Transverse colon (tissue), 4 donors: ENCODE measurements at regions not wholly inside any gene's neighbourhood (a gene's known extent, or its start where the extent isn't known, plus 50 kb on each side); places are given as distances from the start of the nearest gene placed in this dataset.

Experiments
- DNase-seq: peaks from one replicate; pipeline ENCODE4 v3.0.0-alpha.2; 2019
- H3K27ac ChIP-seq, 4 donors: fragments of 200-600 bp; sonication (generic); 2 replicates each; pipeline ENCODE4 v1.5.1; 2016 to 2018; ENCODE audit warnings: inconsistent platforms in 4 of 4
- H3K27me3 ChIP-seq: fragments of 200-600 bp; sonication (generic); 2 replicates; pipeline ENCODE4 v1.5.1; 2017; ENCODE audit warnings: inconsistent platforms
- H3K36me3 ChIP-seq, 4 donors: fragments of 200-600 bp; sonication (generic); 2 replicates each; pipeline ENCODE4 v1.5.1; 2017 to 2019; ENCODE audit warnings: inconsistent platforms in 4 of 4
- H3K4me1 ChIP-seq, 4 donors: fragments of 200-600 bp; sonication (generic); 2 replicates each; pipeline ENCODE4 v1.5.1; 2017 to 2020; ENCODE audit warnings: inconsistent platforms in 4 of 4
- H3K4me3 ChIP-seq, 4 donors: fragments of 200-600 bp; sonication (generic); 1 replicate in 1 of 4; 2 replicates in 3 of 4; pipeline versions ENCODE4 v1.5.1 to v1.6.1; 2017 to 2019; ENCODE audit warnings: inconsistent platforms in 4 of 4
- H3K9me3 ChIP-seq, 2 donors: fragments of 200-600 bp; sonication (generic); 2 replicates each; pipeline ENCODE4 v1.5.1; 2017 to 2019; ENCODE audit warnings: inconsistent platforms in 2 of 2
- EP300 ChIP-seq: sonication (generic); formaldehyde crosslinking; IDR thresholded peaks from one replicate; pipeline ENCODE4 v1.6.1; 2017; ENCODE audit warnings: antibody characterized with exemption, low read depth
- POLR2A ChIP-seq: fragments of 450-650 bp; IDR thresholded peaks from one replicate; pipeline ENCODE4 v1.6.1; 2016; ENCODE audit warnings: antibody characterized with exemption, mild to moderate bottlenecking, moderate library complexity
- POLR2AphosphoS5 ChIP-seq, 3 donors: sonication (generic); formaldehyde crosslinking; IDR thresholded peaks; one replicate each; pipeline ENCODE4 v1.6.1; 2016; ENCODE audit warnings: antibody characterized with exemption in 3 of 3
- WGBS, 2 donors: methylation state at CpG; one replicate each; pipeline ENCODE4 v1.1.5; 2018; ENCODE audit warnings: low coverage in 1 of 2; 5-methylcytosine and 5-hydroxymethylcytosine counted together
- in situ Hi-C, 4 donors: fragments of 200-750 bp; cut with MboI; loops; one replicate each; pipeline versions ENCODE4 v1.15.0 to v1.15.1; 2017; ENCODE audit warnings: low sequenced_read_pairs in 3 of 4, low pct_ligation_motif_present in 1 of 4, low pct_unique_long_range_greater_than_20kb in 1 of 4
- intact Hi-C: fragments of 100-400 bp; cut with DNase I; formaldehyde crosslinking; loops from one replicate; pipeline ENCODE4 v1.15.1; 2023; ENCODE audit warnings: low total_unique reads
- TF ChIP-seq, protein P1 (sequence below), 5 experiments: fragments of 200-600 bp in 3 of 5; fragments of 450-650 bp in 2 of 5; sonication (generic) in 3 of 5; IDR thresholded peaks; 1 replicate in 2 of 5; 2 replicates in 3 of 5; pipeline ENCODE4 v1.5.1; 2016 to 2017; ENCODE audit warnings: antibody characterized with exemption in 5 of 5, inconsistent platforms in 3 of 5, mild to moderate bottlenecking in 2 of 5, moderate library complexity in 1 of 5

DNA sequence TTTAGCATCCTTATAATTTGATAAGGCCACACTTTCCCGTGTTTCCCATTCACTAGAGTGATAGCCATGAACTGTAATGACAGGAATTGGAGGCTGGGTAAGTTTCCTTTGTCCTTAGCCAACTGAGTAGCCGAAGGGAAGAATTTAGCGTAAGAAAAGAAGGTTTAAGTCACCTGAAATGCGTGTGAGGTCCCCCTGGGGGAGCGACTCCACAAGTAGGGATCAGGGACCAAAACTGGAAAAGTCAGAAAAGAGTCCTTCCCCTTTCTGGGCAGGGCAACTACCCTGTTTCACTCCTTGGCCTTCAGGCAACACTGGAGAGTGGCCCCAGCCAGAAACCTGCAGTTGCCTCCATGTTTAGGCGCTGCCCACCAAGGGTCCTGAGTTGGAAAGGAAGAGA is 81.6 kb upstream of the MED14 start:
- no peak for DNase-seq

DNA sequence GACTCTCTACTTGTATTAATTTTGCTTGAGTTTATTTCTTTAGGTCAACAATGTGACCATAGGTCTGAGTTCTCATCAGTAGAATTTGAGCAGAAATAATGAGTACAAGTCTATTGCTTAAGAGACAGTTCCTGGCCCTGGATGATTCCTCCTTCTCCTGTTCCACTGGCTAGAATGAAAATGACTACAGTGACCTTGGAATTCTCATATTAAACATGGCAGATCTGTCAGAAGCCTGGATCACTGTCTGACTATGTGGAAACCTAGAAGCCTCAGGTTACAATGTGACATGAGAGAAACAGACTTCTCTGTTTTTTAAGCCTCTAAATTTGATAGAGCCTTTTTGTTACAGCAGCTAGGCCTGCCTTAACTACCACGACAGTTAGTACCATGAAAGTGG is 82.9 kb upstream of the MED14 start:
- Histone ChIP-seq H3K9me3 (no peaks in the 10 kb centered on the region), H3K27me3 (no peaks in the 10 kb centered on the region), H3K4me3 (no peak overlapping the region), H3K27ac (no peak overlapping the region), H3K4me1 (no peaks in the 10 kb centered on the region), H3K36me3 (no peaks in the 10 kb centered on the region)
- intact Hi-C loops: no loop called here
- no peak for DNase-seq
- TF ChIP-seq EP300 (no peak), POLR2A (no peak), POLR2AphosphoS5 (IDR thresholded peaks at IDR 0.05) (no peak)
- TF ChIP-seq, protein P1, sequence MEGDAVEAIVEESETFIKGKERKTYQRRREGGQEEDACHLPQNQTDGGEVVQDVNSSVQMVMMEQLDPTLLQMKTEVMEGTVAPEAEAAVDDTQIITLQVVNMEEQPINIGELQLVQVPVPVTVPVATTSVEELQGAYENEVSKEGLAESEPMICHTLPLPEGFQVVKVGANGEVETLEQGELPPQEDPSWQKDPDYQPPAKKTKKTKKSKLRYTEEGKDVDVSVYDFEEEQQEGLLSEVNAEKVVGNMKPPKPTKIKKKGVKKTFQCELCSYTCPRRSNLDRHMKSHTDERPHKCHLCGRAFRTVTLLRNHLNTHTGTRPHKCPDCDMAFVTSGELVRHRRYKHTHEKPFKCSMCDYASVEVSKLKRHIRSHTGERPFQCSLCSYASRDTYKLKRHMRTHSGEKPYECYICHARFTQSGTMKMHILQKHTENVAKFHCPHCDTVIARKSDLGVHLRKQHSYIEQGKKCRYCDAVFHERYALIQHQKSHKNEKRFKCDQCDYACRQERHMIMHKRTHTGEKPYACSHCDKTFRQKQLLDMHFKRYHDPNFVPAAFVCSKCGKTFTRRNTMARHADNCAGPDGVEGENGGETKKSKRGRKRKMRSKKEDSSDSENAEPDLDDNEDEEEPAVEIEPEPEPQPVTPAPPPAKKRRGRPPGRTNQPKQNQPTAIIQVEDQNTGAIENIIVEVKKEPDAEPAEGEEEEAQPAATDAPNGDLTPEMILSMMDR (IDR thresholded peaks at IDR 0.05): no peak
- 87% methylated on average over 1 of the region's 1 CpG; no CpG with 5 or more reads in 1 of the 2 donors for WGBS, 2 donors
- in situ Hi-C loops: no loop called here

More for the DNA sequence above, 81.6 kb upstream of the MED14 start:
- Histone ChIP-seq H3K4me1 (no peaks in the 10 kb centered on the region), H3K9me3 (no peaks in the 10 kb centered on the region), H3K36me3 (no peaks in the 10 kb centered on the region), H3K27me3 (no peaks in the 10 kb centered on the region), H3K27ac (no peak overlapping the region), H3K4me3 (no peak overlapping the region)
- WGBS, 2 donors: 74% methylated on average over 6 of the region's 6 CpGs; no CpG with 5 or more reads in 1 of the 2 donors
- intact Hi-C loops (no loop called here), in situ Hi-C loops (no loop called here)
- no peak for TF ChIP-seq EP300
- TF ChIP-seq POLR2AphosphoS5 (IDR thresholded peaks at IDR 0.05): no peak
- TF ChIP-seq, protein P1 (IDR thresholded peaks at IDR 0.05): no peak
- TF ChIP-seq POLR2A: no peak

DNA sequence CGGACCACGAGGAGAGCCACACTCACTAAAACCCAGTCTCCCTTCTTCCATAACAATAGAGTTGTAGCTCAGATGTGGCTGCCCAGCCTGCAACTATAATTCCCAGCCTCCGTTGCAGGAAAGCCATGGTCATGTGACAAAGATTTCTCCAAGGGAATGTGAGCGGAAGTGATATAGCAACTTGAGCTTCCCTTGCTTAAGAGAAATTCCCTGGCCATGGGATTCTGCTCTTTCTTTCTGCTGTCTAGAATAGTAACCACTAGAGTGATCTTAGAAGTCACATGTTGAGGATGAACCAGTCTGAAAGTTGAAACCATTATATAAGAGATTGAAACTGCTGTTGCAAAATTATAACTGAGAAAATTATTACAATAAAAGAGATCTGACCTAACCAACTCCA is 86.4 kb upstream of the MED14 start:
- 80% methylated on average over 4 of the region's 4 CpGs; no CpG with 5 or more reads in 1 of the 2 donors for WGBS, 2 donors
- no peak for DNase-seq
- no peak overlapping the region for H3K4me3 ChIP-seq
- H3K9me3 ChIP-seq: no peaks in the 10 kb centered on the region
- in situ Hi-C loops (no loop called here), intact Hi-C loops (no loop called here)
- H3K4me1 ChIP-seq: no peaks in the 10 kb centered on the region
- no peaks in the 10 kb centered on the region for H3K36me3 ChIP-seq
- no peak for TF ChIP-seq POLR2AphosphoS5 (IDR thresholded peaks at IDR 0.05)
- no peak for TF ChIP-seq EP300
- TF ChIP-seq, protein P1 (IDR thresholded peaks at IDR 0.05): no peak
- TF ChIP-seq POLR2A: no peak
- H3K27me3 ChIP-seq: no peaks in the 10 kb centered on the region
- no peak overlapping the region for H3K27ac ChIP-seq

DNA sequence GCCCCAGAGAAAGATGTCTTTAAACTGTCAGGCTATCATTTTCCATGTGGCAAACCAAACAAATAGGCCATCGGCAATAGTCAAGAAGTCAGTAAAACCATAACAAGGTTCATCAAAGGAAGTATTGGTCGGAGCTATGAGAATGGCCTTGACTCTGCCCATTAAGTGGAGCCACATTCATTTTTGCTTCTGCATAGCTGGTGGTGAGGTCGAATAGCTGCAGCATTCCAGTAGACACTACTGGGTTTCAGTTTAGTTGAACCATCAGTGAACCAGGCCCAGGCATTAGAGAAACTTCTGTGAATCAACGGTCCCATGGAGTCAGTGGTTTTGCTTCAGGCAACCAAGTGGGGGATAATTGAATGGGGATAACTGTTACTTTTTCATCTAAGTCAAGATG is 92.0 kb upstream of the MED14 start:
- intact Hi-C loops (no loop called here), in situ Hi-C loops (no loop called here)
- Histone ChIP-seq H3K36me3 (no peaks in the 10 kb centered on the region), H3K9me3 (no peaks in the 10 kb centered on the region), H3K4me3 (no peak overlapping the region), H3K27me3 (no peaks in the 10 kb centered on the region), H3K4me1 (no peaks in the 10 kb centered on the region), H3K27ac (no peak overlapping the region)
- DNase-seq: no peak
- WGBS, 2 donors: 90% methylated on average over 4 of the region's 4 CpGs; no CpG with 5 or more reads in 1 of the 2 donors
- TF ChIP-seq, protein P1 (IDR thresholded peaks at IDR 0.05): no peak
- TF ChIP-seq POLR2AphosphoS5 (IDR thresholded peaks at IDR 0.05) (no peak), POLR2A (no peak), EP300 (no peak)
